ENCODE measurements at regions not wholly inside any gene's neighbourhood (a gene's known extent, or its start where the extent isn't known, plus 50 kb on each side); places are given as distances from the start of the nearest gene placed in this dataset.

DNA sequence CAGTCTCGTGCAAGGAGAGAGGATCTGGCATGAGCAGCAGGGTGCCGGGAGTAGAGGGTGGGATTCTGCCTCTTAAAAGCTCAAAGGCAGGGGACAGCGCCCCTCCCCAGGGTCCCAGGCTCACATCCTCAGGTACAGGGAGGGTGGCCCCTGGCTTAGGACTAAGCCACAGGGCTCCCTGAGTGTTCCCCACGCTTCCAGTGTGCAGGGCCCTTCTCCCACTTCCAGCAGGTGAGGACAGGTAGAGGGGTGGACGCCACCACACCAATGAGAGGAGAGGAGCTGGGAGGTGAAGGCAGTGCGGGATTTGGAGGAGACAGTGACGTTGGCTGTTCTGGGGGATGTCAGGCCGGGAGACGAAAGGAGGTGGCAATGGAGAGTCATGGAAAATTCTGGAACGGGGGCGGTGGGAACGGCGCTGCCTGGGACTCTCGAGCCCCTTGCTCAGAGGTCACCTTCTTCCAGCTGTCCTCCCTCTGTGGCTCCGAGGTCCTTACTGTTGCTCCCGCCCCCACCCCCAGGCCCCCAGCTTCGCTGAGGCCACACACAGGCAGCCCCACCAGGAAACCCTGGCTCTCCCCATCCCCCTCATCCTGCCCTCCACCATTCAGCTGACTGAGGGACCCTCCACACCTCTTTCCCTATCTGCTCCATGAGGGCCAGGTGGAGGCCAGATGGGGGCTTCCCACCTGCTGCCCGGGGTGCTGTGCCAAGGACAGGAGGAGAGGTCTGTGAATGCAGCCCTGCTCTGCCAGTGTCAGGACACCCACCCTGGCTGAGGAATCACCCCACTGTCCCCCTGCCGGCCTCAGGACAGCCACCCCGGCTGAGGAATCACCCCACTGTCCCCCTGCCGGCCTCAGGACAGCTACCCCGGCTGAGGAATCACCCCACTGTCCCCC is 57.7 kb upstream of the ACSF3 start:
- TF ChIP-seq, protein P1, sequence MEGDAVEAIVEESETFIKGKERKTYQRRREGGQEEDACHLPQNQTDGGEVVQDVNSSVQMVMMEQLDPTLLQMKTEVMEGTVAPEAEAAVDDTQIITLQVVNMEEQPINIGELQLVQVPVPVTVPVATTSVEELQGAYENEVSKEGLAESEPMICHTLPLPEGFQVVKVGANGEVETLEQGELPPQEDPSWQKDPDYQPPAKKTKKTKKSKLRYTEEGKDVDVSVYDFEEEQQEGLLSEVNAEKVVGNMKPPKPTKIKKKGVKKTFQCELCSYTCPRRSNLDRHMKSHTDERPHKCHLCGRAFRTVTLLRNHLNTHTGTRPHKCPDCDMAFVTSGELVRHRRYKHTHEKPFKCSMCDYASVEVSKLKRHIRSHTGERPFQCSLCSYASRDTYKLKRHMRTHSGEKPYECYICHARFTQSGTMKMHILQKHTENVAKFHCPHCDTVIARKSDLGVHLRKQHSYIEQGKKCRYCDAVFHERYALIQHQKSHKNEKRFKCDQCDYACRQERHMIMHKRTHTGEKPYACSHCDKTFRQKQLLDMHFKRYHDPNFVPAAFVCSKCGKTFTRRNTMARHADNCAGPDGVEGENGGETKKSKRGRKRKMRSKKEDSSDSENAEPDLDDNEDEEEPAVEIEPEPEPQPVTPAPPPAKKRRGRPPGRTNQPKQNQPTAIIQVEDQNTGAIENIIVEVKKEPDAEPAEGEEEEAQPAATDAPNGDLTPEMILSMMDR (IDR thresholded peaks at IDR 0.05; ENCODE audit: insufficient read depth, low read length): no peak
- TF ChIP-seq, protein P2, sequence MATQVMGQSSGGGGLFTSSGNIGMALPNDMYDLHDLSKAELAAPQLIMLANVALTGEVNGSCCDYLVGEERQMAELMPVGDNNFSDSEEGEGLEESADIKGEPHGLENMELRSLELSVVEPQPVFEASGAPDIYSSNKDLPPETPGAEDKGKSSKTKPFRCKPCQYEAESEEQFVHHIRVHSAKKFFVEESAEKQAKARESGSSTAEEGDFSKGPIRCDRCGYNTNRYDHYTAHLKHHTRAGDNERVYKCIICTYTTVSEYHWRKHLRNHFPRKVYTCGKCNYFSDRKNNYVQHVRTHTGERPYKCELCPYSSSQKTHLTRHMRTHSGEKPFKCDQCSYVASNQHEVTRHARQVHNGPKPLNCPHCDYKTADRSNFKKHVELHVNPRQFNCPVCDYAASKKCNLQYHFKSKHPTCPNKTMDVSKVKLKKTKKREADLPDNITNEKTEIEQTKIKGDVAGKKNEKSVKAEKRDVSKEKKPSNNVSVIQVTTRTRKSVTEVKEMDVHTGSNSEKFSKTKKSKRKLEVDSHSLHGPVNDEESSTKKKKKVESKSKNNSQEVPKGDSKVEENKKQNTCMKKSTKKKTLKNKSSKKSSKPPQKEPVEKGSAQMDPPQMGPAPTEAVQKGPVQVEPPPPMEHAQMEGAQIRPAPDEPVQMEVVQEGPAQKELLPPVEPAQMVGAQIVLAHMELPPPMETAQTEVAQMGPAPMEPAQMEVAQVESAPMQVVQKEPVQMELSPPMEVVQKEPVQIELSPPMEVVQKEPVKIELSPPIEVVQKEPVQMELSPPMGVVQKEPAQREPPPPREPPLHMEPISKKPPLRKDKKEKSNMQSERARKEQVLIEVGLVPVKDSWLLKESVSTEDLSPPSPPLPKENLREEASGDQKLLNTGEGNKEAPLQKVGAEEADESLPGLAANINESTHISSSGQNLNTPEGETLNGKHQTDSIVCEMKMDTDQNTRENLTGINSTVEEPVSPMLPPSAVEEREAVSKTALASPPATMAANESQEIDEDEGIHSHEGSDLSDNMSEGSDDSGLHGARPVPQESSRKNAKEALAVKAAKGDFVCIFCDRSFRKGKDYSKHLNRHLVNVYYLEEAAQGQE (IDR thresholded peaks at IDR 0.05; ENCODE audit: insufficient replicate concordance, low read depth): no peak
